HEK293T (cell line): ENCODE measurements at regions not wholly inside any gene's neighbourhood (a gene's known extent, or its start where the extent isn't known, plus 50 kb on each side); places are given as distances from the start of the nearest gene placed in this dataset.

ENCODE experiments used
- CTCF ChIA-PET: fragments of 350-600 bp; formaldehyde crosslinking; extraction: SDS; loops from one replicate; lab custom pipeline; 2021; ENCODE audit warnings: antibody characterized with exemption, inconsistent platforms; lab: Yijun Ruan, JAX
- POLR2A ChIA-PET: fragments of 350-600 bp; formaldehyde crosslinking; extraction: SDS; loops from one replicate; lab custom pipeline; 2020; ENCODE audit warnings: antibody characterized with exemption, inconsistent platforms; lab: Yijun Ruan, JAX
- DNase-seq: peaks from one replicate; pipeline ENCODE4 v3.0.0; 2012; ENCODE audit warnings: mixed read lengths; ENCODE audit errors: extremely low spot score
- ARNT ChIP-seq: fragments of 450-650 bp; IDR thresholded peaks from 2 replicates; pipeline ENCODE4 v1.6.1; 2017; ENCODE audit warnings: mild to moderate bottlenecking
- BHLHE40 ChIP-seq: fragments of 450-650 bp; IDR thresholded peaks from 2 replicates; pipeline ENCODE4 v1.6.1; 2016; ENCODE audit warnings: mild to moderate bottlenecking, moderate library complexity, borderline replicate concordance
- CTBP1 ChIP-seq: fragments of 450-650 bp; IDR thresholded peaks from 2 replicates; pipeline ENCODE4 v1.6.1; 2016; ENCODE audit warnings: borderline replicate concordance
- ELF4 ChIP-seq: fragments of 450-650 bp; IDR thresholded peaks from 2 replicates; pipeline ENCODE4 v1.6.1; 2017; ENCODE audit warnings: antibody characterized with exemption
- FOXA1 ChIP-seq: fragments of 450-650 bp; IDR thresholded peaks from 2 replicates; pipeline ENCODE4 v1.6.1; 2016; ENCODE audit warnings: mild to moderate bottlenecking
- FOXK2 ChIP-seq: fragments of 450-650 bp; IDR thresholded peaks from 2 replicates; pipeline ENCODE4 v1.6.1; 2016; ENCODE audit warnings: mild to moderate bottlenecking
- FOXM1 ChIP-seq: fragments of 450-650 bp; IDR thresholded peaks from 2 replicates; pipeline ENCODE4 v1.6.1; 2017; ENCODE audit warnings: mild to moderate bottlenecking, borderline replicate concordance
- HDGF ChIP-seq: fragments of 450-650 bp; IDR thresholded peaks from 2 replicates; pipeline ENCODE4 v1.6.1; 2017; ENCODE audit warnings: antibody characterized with exemption, borderline replicate concordance
- L3MBTL2 ChIP-seq: fragments of 450-650 bp; conservative IDR thresholded peaks from 2 replicates; pipeline ENCODE4 v1.6.1; 2016; ENCODE audit warnings: mild to moderate bottlenecking
- LEF1 ChIP-seq: fragments of 450-650 bp; IDR thresholded peaks from 2 replicates; pipeline ENCODE4 v1.6.1; 2017; ENCODE audit warnings: mild to moderate bottlenecking, borderline replicate concordance
- NFRKB ChIP-seq: fragments of 450-650 bp; IDR thresholded peaks from 2 replicates; pipeline ENCODE4 v1.6.1; 2016; ENCODE audit warnings: mild to moderate bottlenecking, moderate library complexity
- PKNOX1 ChIP-seq: fragments of 450-650 bp; IDR thresholded peaks from 2 replicates; pipeline ENCODE4 v1.6.1; 2016
- SP1 ChIP-seq: fragments of 450-650 bp; IDR thresholded peaks from 2 replicates; pipeline ENCODE4 v1.6.1; 2017
- SUZ12 ChIP-seq: fragments of 450-650 bp; IDR thresholded peaks from 2 replicates; pipeline ENCODE4 v1.6.1; 2016; ENCODE audit warnings: mild to moderate bottlenecking
- TARDBP ChIP-seq: fragments of 450-650 bp; IDR thresholded peaks from 2 replicates; pipeline ENCODE4 v1.6.1; 2016
- ZNF384 ChIP-seq: fragments of 450-650 bp; IDR thresholded peaks from 2 replicates; pipeline ENCODE4 v1.6.1; 2016

- CTCF ChIA-PET, result no interaction called here
- no peak for DNase-seq
- POLR2A ChIA-PET, result no interaction called here
- TF ChIP-seq FOXK2, result no peak
- TF ChIP-seq NFRKB, result no peak
- TF ChIP-seq TARDBP, result no peak
- no peak for TF ChIP-seq FOXM1
- no peak for TF ChIP-seq L3MBTL2
- TF ChIP-seq SP1, result no peak
- TF ChIP-seq HDGF, result no peak
- no peak for TF ChIP-seq FOXA1
- TF ChIP-seq PKNOX1, result no peak
- no peak for TF ChIP-seq ARNT
- no peak for TF ChIP-seq ZNF384
- no peak for TF ChIP-seq ELF4
- TF ChIP-seq LEF1, result no peak
Measured at GRCh38 chr2:239521518-239521815, 120.6 kb upstream of the HDAC4 start.

DNA sequence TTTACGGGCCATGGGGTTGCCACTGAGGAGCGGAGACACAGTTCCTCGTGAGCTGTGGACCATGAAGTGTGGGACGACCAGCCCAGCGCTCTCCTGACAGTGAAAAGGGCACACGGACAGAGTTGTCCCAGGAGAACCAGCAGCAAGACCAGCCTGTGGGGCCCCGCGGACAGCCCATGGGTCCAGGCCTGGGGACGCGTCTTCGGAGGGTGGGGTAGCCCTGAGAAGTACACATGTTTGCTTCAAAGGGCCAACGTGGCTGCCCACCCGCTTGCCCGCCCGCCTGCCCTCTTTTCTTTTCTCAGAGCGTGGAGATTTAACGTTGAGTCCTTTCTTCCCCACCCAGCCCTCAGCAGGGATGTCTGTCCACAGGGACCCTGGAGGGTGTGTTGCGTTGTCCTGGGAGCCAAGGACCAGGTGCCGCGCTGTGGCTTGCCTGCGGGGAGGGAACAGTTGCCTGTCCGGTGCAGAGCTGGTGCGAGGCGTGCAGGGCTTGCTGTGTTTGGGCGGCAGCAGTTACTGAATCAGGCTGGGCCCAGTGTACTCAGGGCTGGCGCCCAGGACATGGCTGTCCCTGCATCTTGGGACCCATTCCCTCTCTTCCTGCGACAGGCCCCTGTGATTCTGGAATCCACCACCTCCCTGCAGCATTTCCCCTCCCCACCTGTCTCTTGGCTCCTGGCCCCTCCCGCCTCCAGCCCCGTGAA, 120.1 kb upstream of the HDAC4 start:
- TF ChIP-seq LEF1 (no peak), TARDBP (no peak), PKNOX1 (no peak), HDGF (no peak), ZNF384 (no peak), SUZ12 (no peak), NFRKB (no peak), SP1 (no peak), BHLHE40 (no peak), FOXK2 (no peak), FOXM1 (no peak), FOXA1 (no peak)
- CTCF ChIA-PET, result no interaction called here
- POLR2A ChIA-PET, result no interaction called here
- no peak for DNase-seq

GRCh38 chr2:239519921-239520585, 119.2 kb upstream of the HDAC4 start:
- ChIA-PET CTCF (no interaction called here), POLR2A (no interaction called here)
- DNase-seq, result no peak
- no peak for TF ChIP-seq ELF4
- TF ChIP-seq ZNF384, result no peak
- TF ChIP-seq FOXM1, result no peak
- no peak for TF ChIP-seq PKNOX1
- no peak for TF ChIP-seq L3MBTL2
- TF ChIP-seq BHLHE40, result no peak
- TF ChIP-seq ARNT, result no peak
- TF ChIP-seq FOXA1, result no peak
- no peak for TF ChIP-seq LEF1
- TF ChIP-seq FOXK2, result no peak
- TF ChIP-seq NFRKB, result no peak
- TF ChIP-seq HDGF, result no peak
- TF ChIP-seq SP1, result no peak
- no peak for TF ChIP-seq TARDBP
- no peak for TF ChIP-seq SUZ12
- TF ChIP-seq CTBP1, result no peak

GRCh38 chr2:239519089-239519920, 118.5 kb upstream of the HDAC4 start:
- POLR2A ChIA-PET, result no interaction called here
- CTCF ChIA-PET, result no interaction called here
- DNase-seq, result no peak
- TF ChIP-seq NFRKB (no peak), ZNF384 (no peak)

GRCh38 chr2:239518286-239519088, 117.7 kb upstream of the HDAC4 start:
- DNase-seq, result no peak
- ChIA-PET POLR2A (no interaction called here), CTCF (interaction anchor here (0.7 kb wide), 1 partner anchor 866 kb away, joined by 3 read pairs; no protein-coding TSS in a partner anchor)
- TF ChIP-seq ELF4 (no peak), FOXK2 (no peak), PKNOX1 (no peak), CTBP1 (no peak), ARNT (no peak), NFRKB (no peak), FOXM1 (no peak), SUZ12 (no peak), HDGF (no peak), ZNF384 (no peak), TARDBP (no peak), FOXA1 (no peak), L3MBTL2 (no peak), BHLHE40 (no peak)
